ENCODE measurements at regions not wholly inside any gene's neighbourhood (a gene's known extent, or its start where the extent isn't known, plus 50 kb on each side); places are given as distances from the start of the nearest gene placed in this dataset.
"Not testable (repeated sequence)": the region's sequence is repeated elsewhere in the genome, so short reads cannot be mapped to it uniquely, and the experiment has no call there.

- no peak for DNase-seq
Measured at GRCh38 chr5:104512063-104512825, 949.7 kb upstream of the NUDT12 start.

GRCh38 chr5:104498281-104498680 is 935.7 kb upstream of the NUDT12 start:
- no peak for DNase-seq

DNA sequence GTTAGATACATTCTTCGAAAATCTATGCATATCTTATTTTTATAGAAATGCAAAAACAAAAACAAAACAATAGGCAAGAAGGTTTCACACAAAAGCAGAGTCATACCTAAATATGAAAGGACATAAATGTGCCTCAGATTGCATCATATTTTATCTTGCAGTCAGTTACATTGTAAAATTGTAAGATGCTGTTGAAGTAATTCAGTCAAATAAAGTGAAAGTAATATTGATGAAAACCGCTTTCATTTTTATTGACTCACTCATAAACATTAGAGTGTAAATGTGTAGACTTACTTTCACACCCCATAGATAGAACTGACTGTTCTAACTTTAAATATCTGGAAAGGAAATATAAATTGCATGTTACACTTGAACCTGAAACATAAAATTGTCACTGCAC is 931.5 kb upstream of the NUDT12 start:
- DNase-seq, result no peak

DNA sequence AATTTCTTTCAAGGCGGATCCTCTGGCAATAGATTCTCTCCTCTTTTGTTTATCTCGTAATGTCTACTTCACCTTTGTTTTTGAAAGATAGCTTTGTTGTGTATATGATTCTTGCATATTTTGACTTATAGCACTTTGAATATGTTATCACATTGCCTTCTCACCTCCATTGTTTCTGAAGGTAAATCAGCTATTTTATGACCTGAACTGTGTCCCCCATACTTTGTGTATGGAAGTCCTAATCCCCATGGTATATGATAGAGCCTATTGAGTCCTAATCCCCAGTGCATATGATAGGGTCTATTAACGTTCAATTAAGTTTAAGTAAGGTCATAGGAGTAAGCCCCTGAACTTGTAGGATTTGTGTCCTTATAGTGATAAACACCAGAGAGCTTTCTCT is 910.2 kb upstream of the NUDT12 start:
- DNase-seq, result no peak

GRCh38 chr5:104456122-104456521 is 893.5 kb upstream of the NUDT12 start:
- DNase-seq, result no peak

DNA sequence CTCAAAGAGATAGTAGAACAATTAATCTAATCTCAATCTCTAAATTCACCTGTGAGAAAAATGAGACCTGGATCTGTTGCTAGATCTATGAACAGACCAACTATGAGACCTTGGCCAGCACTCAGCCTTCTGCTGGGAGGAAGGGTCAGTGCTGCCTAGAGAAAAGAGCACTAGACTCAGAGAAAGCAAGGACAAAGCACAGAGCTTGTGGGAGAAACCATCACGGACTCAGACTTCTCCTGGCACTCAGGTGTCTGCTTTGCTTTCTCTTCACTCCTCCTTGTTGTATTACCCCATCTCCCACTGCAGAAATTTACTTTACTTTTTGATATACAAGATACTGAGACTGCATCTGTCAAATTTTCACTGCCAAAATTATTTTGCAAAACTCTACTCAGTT is 890.0 kb upstream of the NUDT12 start:
- DNase-seq, result no peak

- DNase-seq, result not testable (repeated sequence)
Measured at GRCh38 chr5:104451911-104452310, 889.3 kb upstream of the NUDT12 start.

DNA sequence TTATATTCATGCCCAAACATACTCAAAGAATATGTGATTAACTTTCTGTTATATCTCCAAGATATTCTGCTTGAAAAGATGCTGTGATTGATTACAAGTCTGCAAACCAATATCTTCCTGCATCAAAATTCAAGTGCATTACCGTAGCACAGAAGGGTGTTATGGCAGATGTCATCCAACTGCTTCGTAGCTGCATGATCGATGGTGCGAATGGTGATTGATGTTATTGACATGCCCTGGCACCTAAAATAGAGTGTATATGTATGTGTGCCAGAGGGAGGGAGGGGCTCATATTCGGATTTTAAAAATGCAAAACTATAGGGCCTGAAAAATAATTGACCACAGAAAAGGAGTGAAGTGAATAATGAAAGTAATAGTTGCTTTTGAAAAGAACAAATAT is 882.1 kb upstream of the NUDT12 start:
- DNase-seq, result no peak

DNA sequence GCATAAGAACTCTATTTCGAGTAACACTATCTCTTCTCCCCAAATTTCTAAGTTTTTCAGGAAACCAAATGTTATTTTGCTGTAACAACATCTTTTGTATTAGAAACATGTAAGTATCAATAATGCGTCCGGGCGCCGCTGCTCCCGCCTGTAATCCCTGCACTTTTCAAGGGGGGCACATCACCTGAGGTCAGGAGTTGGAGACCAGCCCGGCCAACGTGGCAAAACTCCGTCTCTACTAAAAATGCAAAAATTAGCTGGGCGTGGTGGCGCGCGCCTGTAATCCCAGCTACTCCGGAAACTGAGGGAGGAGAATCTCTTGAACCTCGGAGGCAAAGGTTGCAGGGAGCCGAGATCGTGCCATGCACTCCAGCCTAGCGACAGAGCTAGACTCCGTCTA is 881.1 kb upstream of the NUDT12 start:
- DNase-seq, result no peak

DNA sequence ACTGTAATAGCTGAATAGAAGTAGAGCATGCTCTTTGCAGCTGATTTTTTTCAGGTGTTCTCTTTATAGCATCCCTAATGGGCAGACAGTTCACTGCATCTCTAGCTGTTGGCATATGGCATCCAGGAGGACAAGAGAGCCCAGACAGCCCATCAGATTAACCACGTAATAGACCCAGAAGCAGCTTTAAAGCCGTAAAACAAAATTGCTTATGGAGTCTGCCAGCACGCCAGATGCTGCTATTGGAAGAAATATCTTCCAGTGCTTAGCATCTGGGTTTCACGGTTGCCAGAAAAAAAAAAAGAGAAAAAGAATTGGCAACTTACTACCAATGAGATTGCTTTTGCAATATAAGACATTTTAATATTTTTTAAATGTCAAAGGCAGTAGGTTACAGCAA is 869.4 kb upstream of the NUDT12 start:
- no peak for DNase-seq

DNA sequence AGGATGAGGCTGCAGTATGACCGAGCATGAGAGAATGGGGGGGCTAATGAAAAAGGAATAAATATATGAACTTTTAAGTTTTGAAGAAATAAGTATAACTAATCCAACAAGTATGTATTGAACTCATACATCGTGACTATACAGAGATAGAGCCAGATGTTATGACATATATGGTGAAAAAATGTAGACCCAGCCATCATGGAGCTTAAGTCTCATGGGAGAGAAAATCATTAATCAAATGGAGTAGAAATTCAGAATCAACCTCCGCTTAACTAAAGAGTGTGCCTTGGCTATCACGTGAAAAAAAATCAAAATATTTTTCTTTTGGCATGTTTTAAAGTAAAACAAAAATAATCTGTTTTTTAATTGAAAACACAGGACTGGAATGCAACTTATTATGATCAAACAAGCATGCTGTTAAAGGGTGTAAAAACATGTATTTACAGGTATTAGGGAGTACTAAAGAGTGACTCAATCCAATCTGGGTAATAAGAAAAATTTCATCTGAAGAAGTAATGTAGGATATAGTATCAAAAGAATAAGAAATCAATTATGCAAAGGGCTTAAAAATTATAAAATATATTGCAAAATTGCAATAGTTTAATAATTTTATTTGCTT is 868.5 kb upstream of the NUDT12 start:
- no peak for DNase-seq

DNA sequence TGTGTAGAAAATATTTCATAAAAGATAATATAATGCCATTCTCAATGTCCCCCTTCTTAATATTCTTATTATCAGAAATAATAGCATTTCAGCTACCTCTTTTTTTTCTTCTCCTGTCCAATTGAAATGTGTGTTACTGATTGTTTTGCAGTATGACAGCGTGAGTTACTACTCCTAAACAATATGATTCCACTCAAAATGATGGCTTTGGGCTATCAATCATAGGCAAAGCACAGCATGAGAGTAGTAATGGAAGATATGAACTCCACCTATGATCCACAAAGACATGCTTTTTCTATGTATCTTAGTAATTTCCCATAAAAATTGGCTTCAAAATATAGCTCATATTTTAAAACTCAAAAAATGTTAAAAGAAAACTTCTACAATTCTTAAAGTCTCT is 867.3 kb upstream of the NUDT12 start:
- no peak for DNase-seq

DNA sequence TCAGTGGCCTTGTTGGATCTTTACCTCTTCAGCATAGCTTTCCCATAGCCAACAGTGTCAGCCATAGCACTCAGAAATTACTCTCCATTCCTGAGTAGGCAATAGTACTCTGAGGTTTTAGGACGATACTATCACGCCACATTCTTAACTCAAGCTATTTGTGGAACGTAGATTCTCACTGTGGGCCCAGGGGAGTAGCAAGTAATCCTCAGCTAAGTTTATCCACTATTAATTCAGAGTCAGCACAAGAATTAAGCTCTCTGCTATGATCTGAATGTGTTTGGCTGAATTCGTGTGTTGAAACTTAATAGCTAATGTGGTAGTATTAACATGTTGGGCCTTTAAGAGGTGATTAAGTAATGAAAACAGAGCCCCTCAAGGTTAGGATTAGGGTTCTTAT is 858.8 kb upstream of the NUDT12 start:
- DNase-seq, result no peak

DNA sequence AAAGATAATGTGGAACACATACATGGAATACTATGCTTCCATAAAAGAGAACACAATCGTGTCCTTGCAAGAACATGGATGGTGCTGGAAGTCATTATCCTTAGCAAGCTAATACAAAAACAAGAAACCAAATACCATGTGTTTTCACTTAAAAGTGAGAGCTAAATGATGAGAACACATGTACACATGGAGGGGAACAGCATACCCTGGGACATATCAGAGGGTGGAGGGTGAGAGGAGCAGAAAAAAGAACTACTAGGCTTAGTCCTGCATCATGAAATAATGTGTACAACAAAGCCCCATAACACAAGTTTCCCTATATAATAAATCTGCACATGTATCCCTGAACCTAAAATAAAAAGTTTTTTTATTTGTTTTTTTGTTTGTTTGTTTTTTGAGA is 855.5 kb upstream of the NUDT12 start:
- DNase-seq, result no peak

GRCh38 chr5:104412649-104413240 is 850.2 kb upstream of the NUDT12 start:
- DNase-seq, result no peak

DNA sequence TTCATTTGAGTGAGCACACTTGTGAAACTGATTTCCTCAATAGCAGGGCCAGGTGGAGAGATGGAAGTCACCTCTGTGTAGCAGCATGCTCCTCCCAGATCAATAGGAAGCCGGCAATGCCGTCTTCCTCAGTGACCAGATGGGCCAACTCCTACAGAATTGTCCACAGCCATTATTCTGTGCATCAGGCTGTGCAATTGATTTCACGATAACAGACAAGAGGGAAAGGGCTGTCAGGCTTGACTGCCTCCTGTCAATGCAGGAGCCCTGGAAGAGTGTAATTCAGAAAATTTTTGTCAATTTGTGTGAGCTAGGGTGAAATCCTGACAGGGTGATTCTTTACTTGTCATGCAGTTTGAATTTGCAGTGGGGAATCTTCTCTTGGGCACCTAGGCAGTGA is 838.4 kb upstream of the NUDT12 start:
- no peak for DNase-seq

DNA sequence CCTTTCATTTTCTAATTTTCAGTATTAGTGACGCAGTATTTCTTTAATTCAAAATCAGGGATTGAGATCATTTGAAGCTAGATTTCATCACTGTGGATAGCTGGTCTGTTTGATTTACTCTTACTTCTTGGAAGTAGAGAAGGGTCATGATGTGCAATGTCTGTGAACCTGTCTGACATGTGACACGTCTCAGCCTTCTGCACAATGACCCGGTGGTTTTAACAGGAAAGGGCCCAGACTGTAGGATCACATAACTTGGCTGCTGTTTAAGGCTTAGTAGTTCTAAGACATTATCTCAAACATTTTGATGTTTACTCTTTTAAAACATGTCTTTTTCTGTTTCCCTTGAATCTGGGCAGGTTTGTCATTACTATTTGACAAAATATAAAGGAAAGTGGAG is 823.3 kb upstream of the NUDT12 start:
- DNase-seq, result no peak

DNA sequence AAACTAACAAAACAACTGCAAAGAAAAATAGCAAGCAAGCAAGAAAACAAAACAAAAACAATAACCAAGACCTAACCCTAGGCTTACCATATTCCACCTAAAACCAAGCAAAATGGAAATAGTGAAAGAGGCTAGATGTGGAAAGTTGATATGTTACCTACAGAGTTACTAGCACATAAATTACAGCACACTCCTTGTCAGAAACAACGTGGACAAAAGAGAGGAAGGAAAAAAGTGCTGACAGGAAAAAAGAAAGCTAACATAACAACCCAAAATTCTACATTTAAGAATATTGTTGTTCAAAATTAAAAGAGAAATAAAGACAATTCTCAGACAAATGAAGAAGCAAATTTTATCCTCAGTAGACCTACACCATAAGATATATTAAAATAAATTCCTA is 812.8 kb upstream of the NUDT12 start:
- DNase-seq, result no peak

DNA sequence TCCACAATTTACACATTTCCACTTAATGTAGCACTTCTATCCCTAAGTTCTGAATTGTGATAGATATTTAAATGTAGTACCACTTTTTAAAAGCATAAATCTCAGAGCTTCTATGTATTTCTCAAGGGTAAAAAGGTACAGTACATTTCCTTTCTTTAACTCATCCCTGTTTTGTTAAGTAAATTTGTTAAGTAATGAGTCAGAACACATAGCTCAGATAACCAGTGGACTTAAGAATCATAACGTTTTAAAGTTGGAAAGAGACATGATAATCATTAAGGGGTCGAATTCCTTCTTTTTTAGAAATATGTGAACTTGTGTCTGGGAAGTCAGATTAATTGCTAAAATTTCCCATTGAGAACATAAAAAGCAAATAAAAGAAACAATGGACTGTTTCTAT is 810.2 kb upstream of the NUDT12 start:
- no peak for DNase-seq

GRCh38 chr5:104372376-104372775 is 809.8 kb upstream of the NUDT12 start:
- no peak for DNase-seq

DNA sequence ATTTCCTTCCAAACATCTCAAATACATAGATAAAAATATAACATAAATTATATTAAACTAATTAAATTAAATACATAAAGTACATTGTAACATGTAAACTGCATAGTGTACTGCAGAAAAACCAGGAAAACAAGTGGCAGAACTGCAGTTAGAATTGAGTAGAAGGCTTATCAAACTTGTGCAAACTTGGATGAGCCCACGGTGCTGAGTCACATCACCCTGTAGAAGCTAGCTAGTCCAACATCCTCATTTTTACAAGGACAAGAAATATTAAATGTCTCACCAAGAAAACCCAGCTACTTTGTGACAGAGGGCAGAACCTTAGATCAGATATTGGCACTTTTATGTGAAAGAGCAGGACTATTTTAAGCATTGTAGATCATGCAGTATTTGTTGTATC is 807.9 kb upstream of the NUDT12 start:
- DNase-seq, result no peak

- DNase-seq, result no peak
Measured at GRCh38 chr5:104367978-104368377, 805.4 kb upstream of the NUDT12 start.

DNA sequence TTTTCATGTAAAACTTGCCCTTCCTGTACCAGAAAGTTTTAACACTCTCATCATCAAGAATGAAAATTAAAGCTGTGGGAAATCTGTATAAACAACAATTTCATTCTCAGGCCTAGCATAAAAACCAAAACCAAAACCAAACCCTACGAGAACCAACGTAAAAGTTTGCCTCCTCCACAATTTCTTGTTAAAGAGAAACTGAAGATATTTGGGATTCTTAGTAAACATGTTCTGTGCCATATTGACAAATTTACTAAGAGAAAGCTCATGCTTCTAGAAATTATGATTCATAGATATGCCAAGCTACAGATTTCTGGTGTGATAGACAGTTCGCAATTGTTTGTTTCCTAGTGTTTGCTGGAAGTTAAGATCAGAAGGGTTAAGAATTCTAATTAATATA is 801.0 kb upstream of the NUDT12 start:
- no peak for DNase-seq

GRCh38 chr5:104361932-104362331 is 799.3 kb upstream of the NUDT12 start:
- DNase-seq, result no peak

DNA sequence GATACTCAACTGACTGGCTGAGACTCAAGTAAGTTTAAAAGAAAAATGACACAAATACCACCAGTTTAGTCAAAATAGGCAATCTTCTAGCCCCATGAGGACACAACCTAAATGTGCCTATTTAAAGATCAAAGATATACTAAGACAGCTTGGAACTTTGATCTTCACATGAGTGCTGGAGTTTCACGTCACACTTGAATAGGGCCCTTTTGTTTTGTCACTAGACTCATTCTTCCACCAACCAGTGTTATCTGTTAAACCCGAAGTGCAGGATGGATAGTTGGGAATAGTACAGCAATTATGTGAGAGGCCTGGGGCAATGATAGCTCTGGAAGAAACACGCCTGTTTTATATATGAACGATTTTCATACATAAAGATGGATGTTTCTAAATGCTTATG is 792.8 kb upstream of the NUDT12 start:
- DNase-seq, result no peak

Measured in central memory CD4-positive, alpha-beta T cell (primary cell).